GM23338 (cell line): ENCODE measurements at regions not wholly inside any gene's neighbourhood (a gene's known extent, or its start where the extent isn't known, plus 50 kb on each side); places are given as distances from the start of the nearest gene placed in this dataset.

ENCODE experiments used
- ATAC-seq: fragments of 200-7000 bp; cut with Tn5 transposase; 3 replicates; pipeline ENCODE4 v1.9.1; 2020
- DNase-seq: peaks from one replicate; pipeline ENCODE4 v3.0.0-alpha.2; 2015; ENCODE audit warnings: low spot score
- H2AFZ ChIP-seq: fragments of 200-600 bp; sonication (generic); 2 replicates; pipeline ENCODE4 v1.8.0; 2016; ENCODE audit warnings: antibody characterized with exemption, mild to moderate bottlenecking, moderate library complexity
- H3F3A ChIP-seq: fragments of 200-600 bp; sonication (generic); replicated peaks from 2 replicates; pipeline ENCODE4 v1.8.0; 2017; ENCODE audit warnings: antibody characterized with exemption, mixed run types, low read depth
- H3K27ac ChIP-seq: fragments of 200-600 bp; sonication (generic); 2 replicates; pipeline ENCODE4 v1.6.1; 2016; ENCODE audit warnings: low read depth
- H3K27me3 ChIP-seq: fragments of 200-600 bp; sonication (generic); 2 replicates; pipeline ENCODE4 v1.8.0; 2016; ENCODE audit warnings: mild to moderate bottlenecking, mixed run types, moderate library complexity; ENCODE audit not compliant: insufficient read depth
- H3K36me3 ChIP-seq: fragments of 200-600 bp; sonication (generic); 2 replicates; pipeline ENCODE4 v1.8.0; 2016; ENCODE audit warnings: mild to moderate bottlenecking; ENCODE audit not compliant: insufficient read depth
- H3K4me1 ChIP-seq: fragments of 200-600 bp; sonication (generic); 2 replicates; pipeline ENCODE4 v1.8.0; 2016; ENCODE audit warnings: mild to moderate bottlenecking, moderate library complexity; ENCODE audit not compliant: insufficient read depth
- H3K4me2 ChIP-seq: fragments of 200-600 bp; sonication (generic); 2 replicates; pipeline ENCODE4 v1.7.1; 2017; ENCODE audit warnings: mixed run types
- H3K4me3 ChIP-seq: fragments of 200-600 bp; sonication (generic); 2 replicates; pipeline ENCODE4 v1.6.1; 2016; ENCODE audit warnings: mixed run types
- H3K79me2 ChIP-seq: fragments of 200-600 bp; sonication (generic); replicated peaks from 2 replicates; pipeline ENCODE4 v1.8.0; 2017; ENCODE audit warnings: mild to moderate bottlenecking; ENCODE audit not compliant: insufficient read depth
- H3K9me2 ChIP-seq: fragments of 200-600 bp; sonication (generic); 2 replicates; pipeline ENCODE4 v1.8.0; 2017; ENCODE audit not compliant: insufficient read depth
- H4K20me1 ChIP-seq: fragments of 200-600 bp; sonication (generic); replicated peaks from 2 replicates; pipeline ENCODE4 v1.8.0; 2017; ENCODE audit warnings: mild to moderate bottlenecking; ENCODE audit not compliant: insufficient read depth
- H3K27ac Mint-ChIP-seq: 2 replicates; pipeline ENCODE4 v1.8.0; 2020; ENCODE audit warnings: inconsistent platforms, mild to moderate bottlenecking, moderate library complexity, mixed read lengths
- H3K27me3 Mint-ChIP-seq: 3 replicates; pipeline ENCODE4 v1.8.0; 2022; ENCODE audit warnings: low read depth, mild to moderate bottlenecking, moderate library complexity, mixed read lengths, inconsistent platforms; ENCODE audit not compliant: insufficient read depth, poor library complexity
- H3K36me3 Mint-ChIP-seq: 3 replicates; pipeline ENCODE4 v1.8.0; 2021; ENCODE audit warnings: low read depth, mild to moderate bottlenecking, inconsistent platforms, moderate library complexity, mixed read lengths
- H3K4me1 Mint-ChIP-seq: 3 replicates; pipeline ENCODE4 v1.8.0; 2020; ENCODE audit warnings: mild to moderate bottlenecking, inconsistent platforms, mixed read lengths
- H3K4me3 Mint-ChIP-seq: 3 replicates; pipeline ENCODE4 v1.8.0; 2021; ENCODE audit warnings: moderate library complexity, mild to moderate bottlenecking, inconsistent platforms, mixed read lengths
- H3K9me3 Mint-ChIP-seq: 3 replicates; pipeline ENCODE4 v1.8.0; 2020; ENCODE audit warnings: moderate library complexity, mild to moderate bottlenecking, inconsistent platforms, mixed read lengths
- CREB1 ChIP-seq: fragments of 250-450 bp; sonication (Bioruptor Pico); IDR thresholded peaks from 2 replicates; pipeline ENCODE4 v1.5.0; 2020; ENCODE audit warnings: low read depth, mild to moderate bottlenecking, moderate library complexity
- ETS1 ChIP-seq: IDR thresholded peaks from 2 replicates; pipeline ENCODE4 v1.6.1; 2016; ENCODE audit warnings: antibody characterized with exemption
- EZH2 ChIP-seq: fragments of 200-600 bp; sonication (generic); IDR thresholded peaks from one replicate; pipeline ENCODE4 v1.8.0; 2017; ENCODE audit warnings: antibody characterized with exemption, mild to moderate bottlenecking, low read depth; ENCODE audit not compliant: unreplicated experiment
- JUNB ChIP-seq: IDR thresholded peaks from one replicate; pipeline ENCODE4 v1.6.1; 2016; ENCODE audit warnings: antibody characterized with exemption; ENCODE audit not compliant: unreplicated experiment
- REST ChIP-seq: IDR thresholded peaks from one replicate; pipeline ENCODE4 v1.6.1; 2018; ENCODE audit warnings: antibody characterized with exemption; ENCODE audit not compliant: unreplicated experiment
- STAT1 ChIP-seq: IDR thresholded peaks from one replicate; pipeline ENCODE4 v1.6.1; 2016; ENCODE audit warnings: antibody characterized with exemption; ENCODE audit not compliant: unreplicated experiment
- ZNF331 ChIP-seq: fragments of 250-450 bp; sonication (Bioruptor Pico); IDR thresholded peaks from 2 replicates; pipeline ENCODE4 v1.5.0; 2020; ENCODE audit warnings: low read depth, mild to moderate bottlenecking, moderate library complexity
- ZNF462 ChIP-seq: fragments of 250-450 bp; sonication (Bioruptor Pico); IDR thresholded peaks from 2 replicates; pipeline ENCODE4 v1.5.0; 2020; ENCODE audit warnings: mild to moderate bottlenecking, moderate library complexity

GRCh38 chr3:170751899-170752293, 118.1 kb downstream of the RPL22L1 start (continued):
- no peak for TF ChIP-seq CREB1 (CRISPR knock-in tag)

DNA sequence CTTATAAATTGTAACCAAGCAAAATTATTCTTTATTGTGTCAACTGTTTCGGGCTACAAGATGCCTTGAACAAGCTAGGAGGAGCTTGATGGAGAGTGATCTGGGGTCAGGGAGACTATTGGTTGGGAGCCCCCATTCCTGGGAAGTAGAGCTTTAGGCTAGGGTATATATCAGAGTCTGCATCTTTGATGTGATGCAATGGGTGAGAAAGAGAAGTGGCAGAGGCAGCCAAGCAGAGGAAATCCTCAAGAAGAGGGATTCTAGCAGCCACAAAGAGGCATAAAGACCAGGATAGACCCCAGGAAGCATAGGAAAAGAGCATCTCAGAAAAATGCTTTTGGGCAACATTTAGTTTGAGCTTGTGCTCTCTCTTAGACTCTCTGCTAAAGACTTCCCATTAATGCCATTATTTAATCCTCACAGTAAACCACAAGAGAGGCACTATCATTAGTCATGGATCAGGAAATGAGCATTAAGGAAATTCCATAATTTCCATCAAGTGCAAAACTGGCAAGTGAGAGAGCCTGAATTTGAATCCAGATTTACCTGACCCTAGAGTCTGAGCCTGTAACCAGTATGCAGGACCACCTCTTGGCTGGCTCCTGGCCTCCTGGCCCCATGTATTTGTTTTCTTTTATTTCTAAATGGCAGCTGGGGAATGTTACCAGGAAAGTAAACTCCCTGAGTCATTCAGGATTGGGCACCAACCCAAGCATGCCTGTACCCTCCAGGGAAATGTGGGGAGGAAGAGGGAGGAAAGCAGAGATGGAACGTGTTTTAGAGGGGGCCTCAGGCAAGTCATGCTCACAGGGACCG, 118.7 kb downstream of the RPL22L1 start:
- Histone ChIP-seq H3F3A (no peaks in the 10 kb centered on the region), H2AFZ (0 out of 2 replicates have a peak overlapping the region, but pooled peaks have one; percentile 32), H3K27me3 (no peaks in the 10 kb centered on the region), H3K4me2 (no peak overlapping the region), H3K4me1 (no peaks in the 10 kb centered on the region), H3K4me3 (no peak overlapping the region), H3K27ac (no peak overlapping the region), H3K79me2 (no peaks in the 10 kb centered on the region), H4K20me1 (no peaks in the 10 kb centered on the region), H3K36me3 (no peaks in the 10 kb centered on the region), H3K9me2 (peaks cover 10% of the 10 kb centered on the region)
- ATAC-seq (no peak), DNase-seq (no peak)
- H3K27me3 Mint-ChIP-seq: no peaks in the 10 kb centered on the region
- TF ChIP-seq JUNB (no peak), REST (no peak), CREB1 (CRISPR knock-in tag) (no peak), ZNF331 (CRISPR knock-in tag) (no peak), ZNF462 (CRISPR knock-in tag) (no peak), EZH2 (no peak), ETS1 (no peak), STAT1 (no peak)
- peaks cover 6% of the 10 kb centered on the region for H3K36me3 Mint-ChIP-seq
- H3K4me3 Mint-ChIP-seq: no peak overlapping the region
- peaks cover 5% of the 10 kb centered on the region; the same call in 1 of the 3 replicates for H3K9me3 Mint-ChIP-seq
- H3K4me1 Mint-ChIP-seq: no peaks in the 10 kb centered on the region
- H3K27ac Mint-ChIP-seq: no peak overlapping the region; the same call in 1 of the 2 replicates
